ENCODE measurements at regions not wholly inside any gene's neighbourhood (a gene's known extent, or its start where the extent isn't known, plus 50 kb on each side); places are given as distances from the start of the nearest gene placed in this dataset.
"Not testable (repeated sequence)": the region's sequence is repeated elsewhere in the genome, so short reads cannot be mapped to it uniquely, and the experiment has no call there.

- not testable (repeated sequence) for FAIRE-seq; DNase-seq (ENCODE audit: low spot score)
Measured at GRCh38 chr20:48033005-48033404, 247.7 kb upstream of the SULF2 start.

GRCh38 chr20:48031122-48031521, 245.8 kb upstream of the SULF2 start:
- DNase-seq (ENCODE audit: low spot score): no peak
- no peak for FAIRE-seq

GRCh38 chr20:48026981-48027592, 241.8 kb upstream of the SULF2 start:
- FAIRE-seq (no peak), DNase-seq (ENCODE audit: low spot score) (no peak)

GRCh38 chr20:48025661-48026060, 240.4 kb upstream of the SULF2 start:
- FAIRE-seq (no peak), DNase-seq (ENCODE audit: low spot score) (peak; percentile 43)

GRCh38 chr20:48025051-48025515, 239.8 kb upstream of the SULF2 start:
- peak; percentile 95 for FAIRE-seq
- peak; percentile 95 for DNase-seq (ENCODE audit: low spot score)

- DNase-seq (ENCODE audit: low spot score): no peak
- FAIRE-seq: no peak
Measured at GRCh38 chr20:48024539-48024938, 239.3 kb upstream of the SULF2 start.

GRCh38 chr20:48020696-48021095, 235.4 kb upstream of the SULF2 start:
- not testable (repeated sequence) for DNase-seq (ENCODE audit: low spot score)
- peak; percentile 82 for FAIRE-seq

GRCh38 chr20:48019940-48020339, 234.7 kb upstream of the SULF2 start:
- DNase-seq (ENCODE audit: low spot score) (no peak), FAIRE-seq (no peak)

GRCh38 chr20:48019496-48019895, 234.2 kb upstream of the SULF2 start:
- FAIRE-seq (no peak), DNase-seq (ENCODE audit: low spot score) (peak; percentile 31)

- DNase-seq (ENCODE audit: low spot score): peak; percentile 75
- not testable (repeated sequence) for FAIRE-seq
Measured at GRCh38 chr20:48018851-48019250, 233.6 kb upstream of the SULF2 start.

GRCh38 chr20:48017992-48018391, 232.7 kb upstream of the SULF2 start:
- no peak for FAIRE-seq
- DNase-seq (ENCODE audit: low spot score): no peak

- DNase-seq (ENCODE audit: low spot score): no peak
- FAIRE-seq: no peak
Measured at GRCh38 chr20:48017509-48017908, 232.2 kb upstream of the SULF2 start.

- FAIRE-seq (peak; percentile 55), DNase-seq (ENCODE audit: low spot score) (no peak)
Measured at GRCh38 chr20:48015943-48016723, 230.9 kb upstream of the SULF2 start.

- DNase-seq (ENCODE audit: low spot score) (no peak), FAIRE-seq (no peak)
Measured at GRCh38 chr20:48015141-48015910, 230.0 kb upstream of the SULF2 start.

- FAIRE-seq: no peak
- DNase-seq (ENCODE audit: low spot score): no peak
Measured at GRCh38 chr20:48012401-48012974, 227.2 kb upstream of the SULF2 start.

- FAIRE-seq: no peak
- DNase-seq (ENCODE audit: low spot score): no peak
Measured at GRCh38 chr20:48011025-48011424, 225.7 kb upstream of the SULF2 start.

- FAIRE-seq: peak; percentile 99
- no peak for DNase-seq (ENCODE audit: low spot score)
Measured at GRCh38 chr20:48010623-48011022, 225.3 kb upstream of the SULF2 start.

GRCh38 chr20:48008850-48009515, 223.7 kb upstream of the SULF2 start:
- FAIRE-seq: no peak
- no peak for DNase-seq (ENCODE audit: low spot score)

GRCh38 chr20:48007351-48007750, 222.1 kb upstream of the SULF2 start:
- FAIRE-seq (no peak), DNase-seq (ENCODE audit: low spot score) (no peak)

GRCh38 chr20:48006036-48006833, 221.0 kb upstream of the SULF2 start:
- no peak for DNase-seq (ENCODE audit: low spot score)
- peak; percentile 20 for FAIRE-seq

Data from urothelium cell line (cell line).